GM21786 (cell line): ENCODE measurements at regions not wholly inside any gene's neighbourhood (a gene's known extent, or its start where the extent isn't known, plus 50 kb on each side); places are given as distances from the start of the nearest gene placed in this dataset.

Source experiments
- ATAC-seq: cut with Tn5 transposase; IDR thresholded peaks from one replicate; pipeline ENCODE4 v1.9.1; 2021; ENCODE audit not compliant: unreplicated experiment

- no peak for ATAC-seq
Observed at GRCh38 chr16:48901712-48902374, 291.9 kb upstream of the N4BP1 start.

GRCh38 chr16:48899500-48899899 lies 289.5 kb upstream of the N4BP1 start:
- no peak for ATAC-seq

- no peak for ATAC-seq
Observed at GRCh38 chr16:48897698-48898205, 287.8 kb upstream of the N4BP1 start.

GRCh38 chr16:48895142-48895541 lies 285.2 kb upstream of the N4BP1 start:
- no peak for ATAC-seq

- ATAC-seq: no peak
Observed at GRCh38 chr16:48892893-48893292, 282.9 kb upstream of the N4BP1 start.

- no peak for ATAC-seq
Observed at GRCh38 chr16:48887646-48888210, 277.7 kb upstream of the N4BP1 start.

- ATAC-seq: no peak
Observed at GRCh38 chr16:48885471-48885870, 275.5 kb upstream of the N4BP1 start.

- ATAC-seq: no peak
Observed at GRCh38 chr16:48881272-48881671, 271.3 kb upstream of the N4BP1 start.

- no peak for ATAC-seq
Observed at GRCh38 chr16:48879223-48880122, 269.5 kb upstream of the N4BP1 start.

GRCh38 chr16:48877946-48878345 lies 268.0 kb upstream of the N4BP1 start:
- ATAC-seq: no peak

GRCh38 chr16:48870141-48870540 lies 260.2 kb upstream of the N4BP1 start:
- ATAC-seq: no peak

- ATAC-seq: no peak
Observed at GRCh38 chr16:48865520-48865919, 255.5 kb upstream of the N4BP1 start.

GRCh38 chr16:48864055-48864454 lies 254.1 kb upstream of the N4BP1 start:
- no peak for ATAC-seq

GRCh38 chr16:48862087-48862532 lies 252.1 kb upstream of the N4BP1 start:
- no peak for ATAC-seq

- no peak for ATAC-seq
Observed at GRCh38 chr16:48860341-48860740, 250.4 kb upstream of the N4BP1 start.

GRCh38 chr16:48852951-48853350 lies 243.0 kb upstream of the N4BP1 start:
- no peak for ATAC-seq

- ATAC-seq: no peak
Observed at GRCh38 chr16:48852458-48852857, 242.5 kb upstream of the N4BP1 start.

GRCh38 chr16:48850097-48850770 lies 240.3 kb upstream of the N4BP1 start:
- no peak for ATAC-seq

GRCh38 chr16:48846277-48846676 lies 236.3 kb upstream of the N4BP1 start:
- no peak for ATAC-seq

GRCh38 chr16:48845261-48845660 lies 235.3 kb upstream of the N4BP1 start:
- no peak for ATAC-seq

- no peak for ATAC-seq
Observed at GRCh38 chr16:48838349-48838748, 228.4 kb upstream of the N4BP1 start.
